ENCODE measurements at regions not wholly inside any gene's neighbourhood (a gene's known extent, or its start where the extent isn't known, plus 50 kb on each side); places are given as distances from the start of the nearest gene placed in this dataset.

- H3K27ac Mint-ChIP-seq = no peak overlapping the region
- TF ChIP-seq EZH2 (IDR thresholded peaks at IDR 0.05; ENCODE audit: borderline replicate concordance, insufficient read depth, low read depth, low read length, poor library complexity, severe bottlenecking) (no peak), CTCF (IDR thresholded peaks at IDR 0.05) (no peak)
- H4K20me1 ChIP-seq (ENCODE audit: control insufficient read depth, insufficient read depth, low read length, poor library complexity, severe bottlenecking) = no peaks in the 10 kb centered on the region
- ChIA-PET POLR2A (no interaction called here), CTCF (no interaction called here)
- H3K9me3 ChIP-seq (ENCODE audit: control extremely low read depth in 1 of 3, control insufficient read depth in 2 of 3, insufficient read depth in 1 of 3, low read length in 2 of 3) = no peaks in the 10 kb centered on the region
- no peaks in the 10 kb centered on the region for H3K9me3 Mint-ChIP-seq (ENCODE audit: insufficient read depth)
- H3K27me3 Mint-ChIP-seq = no peaks in the 10 kb centered on the region
- H3K4me3 Mint-ChIP-seq = no peak overlapping the region
- H3K79me2 ChIP-seq (ENCODE audit: control insufficient read depth, insufficient read depth, low read length) = no peaks in the 10 kb centered on the region
- no peak overlapping the region for H3K4me2 ChIP-seq (replicated peaks; ENCODE audit: low read depth, low read length, poor library complexity, severe bottlenecking)
- H3K4me1 ChIP-seq (ENCODE audit: control insufficient read depth in 2 of 2, insufficient read depth in 2 of 2, low read length in 2 of 2) = no peaks in the 10 kb centered on the region
- H3K27ac ChIP-seq (ENCODE audit: low read length in 2 of 2) = no peak overlapping the region
- H3K4me1 Mint-ChIP-seq = no peaks in the 10 kb centered on the region
- no peak for ATAC-seq (ENCODE audit: low read depth)
- H3K36me3 ChIP-seq (replicated peaks in 1 of 2; ENCODE audit: control extremely low read depth in 1 of 2, control insufficient read depth in 1 of 2, extremely low read depth in 1 of 2, insufficient read depth in 2 of 2, low read length in 1 of 2) = no peaks in the 10 kb centered on the region
- H3K27me3 ChIP-seq (replicated peaks in 1 of 4; ENCODE audit: control extremely low read depth in 1 of 4, control insufficient read depth in 3 of 4, insufficient read depth in 4 of 4, low read length in 3 of 4) = no peaks in the 10 kb centered on the region
- no peak overlapping the region for H3K4me3 ChIP-seq (ENCODE audit: control extremely low read depth in 1 of 5, extremely low read depth in 1 of 5, insufficient read depth in 1 of 5, low read depth in 2 of 5, low read length in 4 of 5)
- no peak overlapping the region for H2AFZ ChIP-seq (ENCODE audit: insufficient read depth, low read depth, low read length, poor library complexity, severe bottlenecking)
- no peak overlapping the region for H3K9ac ChIP-seq (ENCODE audit: low read length)
- intact Hi-C loops (cut with micrococcal nuclease) = no loop called here
- no peak for DNase-seq
These were observed 172.0 kb upstream of the GLRA2 start for GRCh38 chrX:14357314-14357713.

GRCh38 chrX:14356401-14356800, 172.9 kb upstream of the GLRA2 start:
- TF ChIP-seq EZH2 (IDR thresholded peaks at IDR 0.05; ENCODE audit: borderline replicate concordance, insufficient read depth, low read depth, low read length, poor library complexity, severe bottlenecking) (no peak), CTCF (IDR thresholded peaks at IDR 0.05) (no peak)
- Histone ChIP-seq H3K27me3 (replicated peaks in 1 of 4; ENCODE audit: control extremely low read depth in 1 of 4, control insufficient read depth in 3 of 4, insufficient read depth in 4 of 4, low read length in 3 of 4) (no peaks in the 10 kb centered on the region), H3K4me2 (replicated peaks; ENCODE audit: low read depth, low read length, poor library complexity, severe bottlenecking) (no peak overlapping the region), H2AFZ (ENCODE audit: insufficient read depth, low read depth, low read length, poor library complexity, severe bottlenecking) (no peak overlapping the region), H3K9me3 (ENCODE audit: control extremely low read depth in 1 of 3, control insufficient read depth in 2 of 3, insufficient read depth in 1 of 3, low read length in 2 of 3) (no peaks in the 10 kb centered on the region), H3K79me2 (ENCODE audit: control insufficient read depth, insufficient read depth, low read length) (no peaks in the 10 kb centered on the region), H3K4me1 (ENCODE audit: control insufficient read depth in 2 of 2, insufficient read depth in 2 of 2, low read length in 2 of 2) (no peaks in the 10 kb centered on the region), H3K9ac (ENCODE audit: low read length) (no peak overlapping the region), H3K4me3 (ENCODE audit: control extremely low read depth in 1 of 5, extremely low read depth in 1 of 5, insufficient read depth in 1 of 5, low read depth in 2 of 5, low read length in 4 of 5) (no peak overlapping the region), H3K27ac (ENCODE audit: low read length in 2 of 2) (no peak overlapping the region), H4K20me1 (ENCODE audit: control insufficient read depth, insufficient read depth, low read length, poor library complexity, severe bottlenecking) (no peaks in the 10 kb centered on the region), H3K36me3 (replicated peaks in 1 of 2; ENCODE audit: control extremely low read depth in 1 of 2, control insufficient read depth in 1 of 2, extremely low read depth in 1 of 2, insufficient read depth in 2 of 2, low read length in 1 of 2) (no peaks in the 10 kb centered on the region)
- ATAC-seq (ENCODE audit: low read depth) (no peak), DNase-seq (no peak)
- no CpG with 5 or more reads among the region's 1 CpG for WGBS (ENCODE audit: insufficient coverage)
- H3K9me3 Mint-ChIP-seq (ENCODE audit: insufficient read depth) = no peaks in the 10 kb centered on the region
- H3K4me3 Mint-ChIP-seq = no peak overlapping the region
- no peaks in the 10 kb centered on the region for H3K27me3 Mint-ChIP-seq
- no peaks in the 10 kb centered on the region for H3K4me1 Mint-ChIP-seq
- ChIA-PET POLR2A (no interaction called here), CTCF (no interaction called here)
- intact Hi-C loops (cut with micrococcal nuclease) = no loop called here
- H3K27ac Mint-ChIP-seq = no peak overlapping the region

Measured in B cell (primary cell).